MM.1S (cell line): ENCODE measurements at regions not wholly inside any gene's neighbourhood (a gene's known extent, or its start where the extent isn't known, plus 50 kb on each side); places are given as distances from the start of the nearest gene placed in this dataset.
"Not testable (repeated sequence)": the region's sequence is repeated elsewhere in the genome, so short reads cannot be mapped to it uniquely, and the experiment has no call there.

ENCODE experiments used
- DNase-seq: peaks from one replicate; pipeline ENCODE4 v3.0.0-alpha.2; 2015
- H2AFZ ChIP-seq: fragments of 300-600 bp; sonication (generic); 2 replicates; pipeline ENCODE4 v1.6.0; 2016; ENCODE audit warnings: antibody characterized with exemption, low read length
- H3F3A ChIP-seq: fragments of 300-600 bp; sonication (generic); 2 replicates; pipeline ENCODE4 v1.6.1; 2016; ENCODE audit warnings: mild to moderate bottlenecking, antibody characterized with exemption, low read length, moderate library complexity, mixed read lengths; ENCODE audit not compliant: insufficient read depth
- H3K27ac ChIP-seq: fragments of 300-600 bp; sonication (generic); 2 replicates; pipeline ENCODE4 v1.5.1; 2016; ENCODE audit warnings: mild to moderate bottlenecking, low read length
- H3K27me3 ChIP-seq: fragments of 300-600 bp; sonication (generic); replicated peaks from 2 replicates; pipeline ENCODE4 v1.6.0; 2016; ENCODE audit warnings: low read length; ENCODE audit not compliant: insufficient read depth
- H3K36me3 ChIP-seq: fragments of 300-600 bp; sonication (generic); replicated peaks from 2 replicates; pipeline ENCODE4 v1.6.1; 2016; ENCODE audit warnings: mild to moderate bottlenecking, low read length, mixed read lengths; ENCODE audit not compliant: insufficient read depth
- H3K4me1 ChIP-seq: fragments of 300-600 bp; sonication (generic); 2 replicates; pipeline ENCODE4 v1.6.1; 2016; ENCODE audit warnings: low read length, mixed read lengths
- H3K4me2 ChIP-seq: fragments of 300-600 bp; sonication (generic); 2 replicates; pipeline ENCODE4 v1.6.0; 2016; ENCODE audit warnings: low read depth, low read length
- H3K4me3 ChIP-seq: fragments of 300-600 bp; sonication (generic); 2 replicates; pipeline ENCODE4 v1.5.1; 2016; ENCODE audit warnings: low read length, mixed read lengths
- H3K79me2 ChIP-seq: fragments of 300-600 bp; sonication (generic); 2 replicates; pipeline ENCODE4 v1.6.1; 2016; ENCODE audit warnings: mixed run types, low read length, mixed read lengths
- H3K9ac ChIP-seq: fragments of 300-600 bp; sonication (generic); 2 replicates; pipeline ENCODE4 v1.6.1; 2016; ENCODE audit warnings: low read length, mixed read lengths
- H3K9me2 ChIP-seq: fragments of 300-600 bp; sonication (generic); replicated peaks from 2 replicates; pipeline ENCODE4 v1.6.1; 2016; ENCODE audit warnings: mild to moderate bottlenecking, low read length, mixed read lengths; ENCODE audit not compliant: insufficient read depth
- H3K9me3 ChIP-seq: fragments of 300-600 bp; sonication (generic); replicated peaks from 2 replicates; pipeline ENCODE4 v1.6.1; 2016; ENCODE audit warnings: mild to moderate bottlenecking, low read length, mixed read lengths; ENCODE audit not compliant: insufficient read depth
- H4K20me1 ChIP-seq: fragments of 300-600 bp; sonication (generic); 2 replicates; pipeline ENCODE4 v1.6.1; 2016; ENCODE audit warnings: mild to moderate bottlenecking, low read length, moderate library complexity, mixed read lengths; ENCODE audit not compliant: insufficient read depth
- EZH2 ChIP-seq: fragments of 300-600 bp; sonication (generic); optimal IDR thresholded peaks from 2 replicates; pipeline ENCODE3; 2017; ENCODE audit warnings: low read depth, mild to moderate bottlenecking, antibody characterized with exemption, low read length, mixed read lengths
- EZH2phosphoT487 ChIP-seq: fragments of 300-600 bp; sonication (generic); IDR thresholded peaks from 2 replicates; pipeline ENCODE4 v1.6.1; 2018; ENCODE audit warnings: antibody characterized with exemption, low read length
- TF ChIP-seq, protein P1 (sequence below): fragments of 300-600 bp; sonication (generic); IDR thresholded peaks from 2 replicates; pipeline ENCODE4 v1.5.1; 2016; ENCODE audit warnings: antibody characterized with exemption, low read length, mixed read lengths

DNA sequence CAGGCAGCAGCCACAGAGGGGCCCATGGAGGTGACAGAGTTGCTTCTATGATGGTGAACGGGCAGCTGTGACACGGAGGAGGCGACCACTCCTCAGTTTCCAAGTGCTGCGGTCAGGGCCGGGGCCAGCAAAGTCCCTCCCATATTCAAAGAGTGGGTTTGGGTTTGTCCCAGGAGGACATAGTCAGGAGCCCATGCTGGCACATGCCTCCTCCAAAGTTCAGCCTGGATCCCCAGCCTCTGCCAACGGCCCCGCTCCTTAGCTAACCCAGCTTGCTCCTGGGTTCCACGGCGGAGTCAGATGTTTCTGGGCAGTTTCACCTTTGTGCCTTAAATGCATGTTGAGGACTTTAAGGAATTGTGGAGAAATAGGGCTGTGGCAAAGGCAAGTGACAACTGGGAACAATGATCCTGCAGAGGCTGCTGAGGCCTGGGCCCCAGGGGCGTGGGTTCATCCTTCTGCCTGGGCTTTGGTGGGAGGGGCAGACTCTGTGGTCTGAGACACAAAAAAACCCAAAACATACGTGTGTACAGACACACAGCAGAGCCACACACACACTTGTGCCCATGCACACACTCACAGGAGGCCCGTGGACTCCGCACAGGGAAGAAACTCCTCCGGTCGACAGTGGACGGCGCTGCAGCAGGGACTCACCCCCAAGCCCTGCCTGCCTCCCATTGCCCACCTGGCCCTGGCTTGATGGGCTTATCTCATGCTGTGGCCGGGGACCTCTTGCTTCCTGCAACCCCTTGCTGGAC, 399.4 kb downstream of the TMEM121 start:
- DNase-seq, result no peak
- no peak overlapping the region for H3K4me3 ChIP-seq
- H2AFZ ChIP-seq, result no peak overlapping the region
- H4K20me1 ChIP-seq, result no peaks in the 10 kb centered on the region
- no peaks in the 10 kb centered on the region for H3K79me2 ChIP-seq
- no peak overlapping the region for H3K27ac ChIP-seq
- no peak overlapping the region for H3K4me2 ChIP-seq
- H3K9me3 ChIP-seq, result no peaks in the 10 kb centered on the region
- no peaks in the 10 kb centered on the region for H3K36me3 ChIP-seq
- H3F3A ChIP-seq, result no peaks in the 10 kb centered on the region
- H3K9me2 ChIP-seq, result no peaks in the 10 kb centered on the region
- H3K4me1 ChIP-seq, result no peaks in the 10 kb centered on the region
- H3K27me3 ChIP-seq, result no peaks in the 10 kb centered on the region
- H3K9ac ChIP-seq, result no peak overlapping the region
- TF ChIP-seq, protein P1, sequence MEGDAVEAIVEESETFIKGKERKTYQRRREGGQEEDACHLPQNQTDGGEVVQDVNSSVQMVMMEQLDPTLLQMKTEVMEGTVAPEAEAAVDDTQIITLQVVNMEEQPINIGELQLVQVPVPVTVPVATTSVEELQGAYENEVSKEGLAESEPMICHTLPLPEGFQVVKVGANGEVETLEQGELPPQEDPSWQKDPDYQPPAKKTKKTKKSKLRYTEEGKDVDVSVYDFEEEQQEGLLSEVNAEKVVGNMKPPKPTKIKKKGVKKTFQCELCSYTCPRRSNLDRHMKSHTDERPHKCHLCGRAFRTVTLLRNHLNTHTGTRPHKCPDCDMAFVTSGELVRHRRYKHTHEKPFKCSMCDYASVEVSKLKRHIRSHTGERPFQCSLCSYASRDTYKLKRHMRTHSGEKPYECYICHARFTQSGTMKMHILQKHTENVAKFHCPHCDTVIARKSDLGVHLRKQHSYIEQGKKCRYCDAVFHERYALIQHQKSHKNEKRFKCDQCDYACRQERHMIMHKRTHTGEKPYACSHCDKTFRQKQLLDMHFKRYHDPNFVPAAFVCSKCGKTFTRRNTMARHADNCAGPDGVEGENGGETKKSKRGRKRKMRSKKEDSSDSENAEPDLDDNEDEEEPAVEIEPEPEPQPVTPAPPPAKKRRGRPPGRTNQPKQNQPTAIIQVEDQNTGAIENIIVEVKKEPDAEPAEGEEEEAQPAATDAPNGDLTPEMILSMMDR, result no peak
- TF ChIP-seq EZH2phosphoT487 (no peak), EZH2 (no peak)

DNA sequence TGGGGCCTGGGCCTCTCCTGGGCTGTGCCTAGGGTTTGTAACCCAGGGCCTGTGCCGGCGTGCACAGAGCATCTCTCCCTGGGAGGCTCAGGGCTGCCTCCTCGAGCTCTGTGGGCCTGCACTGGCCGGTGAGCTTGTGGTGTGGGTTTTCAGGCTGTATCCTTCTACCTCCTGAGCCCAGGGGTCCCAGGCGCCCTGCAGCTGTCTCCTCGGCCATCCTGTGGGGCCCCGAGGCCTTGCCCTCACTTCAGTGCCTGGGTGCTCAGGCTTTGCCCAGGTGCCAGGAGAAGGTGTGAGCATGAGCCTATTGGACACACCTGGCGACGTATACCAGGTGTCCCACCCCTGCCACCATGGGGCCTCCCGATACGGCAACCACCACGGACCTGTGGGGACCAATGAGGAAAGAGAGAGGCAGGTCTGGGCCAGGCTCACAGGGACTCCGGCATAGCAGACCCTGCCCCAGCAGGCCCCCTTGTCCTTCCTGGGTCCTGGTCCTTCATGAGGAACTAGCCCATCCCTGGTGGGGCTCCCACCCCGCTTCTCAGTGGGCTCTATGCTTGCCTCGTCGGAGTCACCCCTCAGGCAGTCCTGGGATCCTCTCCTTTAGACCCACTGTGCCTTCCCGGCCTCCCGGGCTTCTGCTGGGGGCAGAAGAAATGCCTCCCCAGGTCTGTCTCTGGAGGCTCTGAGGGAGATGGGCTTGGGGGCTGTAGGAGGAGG, 400.2 kb downstream of the TMEM121 start:
- no peak for DNase-seq
- no peak overlapping the region for H3K9ac ChIP-seq
- H3K4me2 ChIP-seq, result no peak overlapping the region
- H3K27ac ChIP-seq, result no peak overlapping the region
- H3F3A ChIP-seq, result no peaks in the 10 kb centered on the region
- H3K9me2 ChIP-seq, result no peaks in the 10 kb centered on the region
- no peaks in the 10 kb centered on the region for H4K20me1 ChIP-seq
- no peaks in the 10 kb centered on the region for H3K4me1 ChIP-seq
- TF ChIP-seq EZH2phosphoT487, result no peak
- TF ChIP-seq, protein P1, result no peak
- no peak for TF ChIP-seq EZH2
- no peak overlapping the region for H3K4me3 ChIP-seq
- H3K27me3 ChIP-seq, result no peaks in the 10 kb centered on the region
- H2AFZ ChIP-seq, result no peak overlapping the region
- H3K79me2 ChIP-seq, result no peaks in the 10 kb centered on the region
- no peaks in the 10 kb centered on the region for H3K9me3 ChIP-seq
- H3K36me3 ChIP-seq, result no peaks in the 10 kb centered on the region

DNA sequence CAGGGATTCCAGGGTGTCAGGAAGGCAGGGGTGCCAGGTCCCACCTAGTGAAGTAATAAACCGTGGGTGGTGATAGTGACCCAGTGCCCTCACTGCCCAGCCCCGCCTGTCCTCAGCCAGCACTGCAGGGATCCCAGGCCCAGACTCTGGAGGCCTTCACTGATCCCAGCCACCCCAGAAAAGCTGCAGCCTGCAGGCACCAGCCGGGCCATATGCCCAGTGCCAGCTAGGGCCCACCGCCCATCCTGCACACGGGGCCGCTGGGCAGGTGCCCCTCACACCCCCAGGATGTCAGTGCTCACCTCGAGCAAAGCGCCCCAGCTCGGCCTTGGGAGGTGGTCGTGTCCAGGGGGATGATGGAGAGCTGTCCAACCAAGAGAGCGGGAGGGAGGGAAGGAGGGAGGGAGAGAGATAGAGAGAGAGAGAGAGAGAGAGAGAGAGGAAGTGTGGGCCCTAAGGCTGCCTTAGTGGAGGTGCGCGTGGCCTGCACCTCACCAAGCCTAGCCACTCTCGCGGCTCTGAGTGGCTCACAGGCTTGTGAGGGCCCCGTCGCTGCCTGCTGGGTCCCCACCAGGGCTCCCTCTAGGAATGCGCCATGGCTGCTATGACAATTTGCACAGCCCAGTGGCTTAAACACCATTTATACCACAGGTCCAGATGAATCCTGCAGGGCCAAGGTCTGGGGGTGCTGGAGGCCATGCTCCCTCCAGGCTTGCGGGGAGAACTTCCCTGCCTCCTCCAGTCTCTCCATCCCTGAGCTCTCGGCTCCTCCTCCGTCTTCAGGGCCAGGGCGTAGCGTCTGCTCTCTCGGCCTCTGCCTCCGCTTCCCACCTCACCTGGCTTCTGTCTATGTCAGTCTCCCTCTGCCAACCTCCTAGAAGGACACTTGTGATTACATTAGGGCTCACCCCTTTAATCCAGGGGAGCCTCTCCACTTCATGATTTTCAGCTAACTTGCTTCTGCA, 401.0 kb downstream of the TMEM121 start:
- Histone ChIP-seq H3K9ac (no peak overlapping the region), H3K36me3 (no peaks in the 10 kb centered on the region), H3K79me2 (no peaks in the 10 kb centered on the region), H3F3A (no peaks in the 10 kb centered on the region), H4K20me1 (no peaks in the 10 kb centered on the region), H3K4me3 (no peak overlapping the region), H3K27me3 (no peaks in the 10 kb centered on the region), H3K9me2 (no peaks in the 10 kb centered on the region), H2AFZ (no peak overlapping the region), H3K4me2 (no peak overlapping the region), H3K9me3 (no peaks in the 10 kb centered on the region), H3K27ac (no peak overlapping the region), H3K4me1 (no peaks in the 10 kb centered on the region)
- DNase-seq, result no peak
- TF ChIP-seq EZH2phosphoT487 (no peak), EZH2 (no peak)
- TF ChIP-seq, protein P1, result no peak

DNA sequence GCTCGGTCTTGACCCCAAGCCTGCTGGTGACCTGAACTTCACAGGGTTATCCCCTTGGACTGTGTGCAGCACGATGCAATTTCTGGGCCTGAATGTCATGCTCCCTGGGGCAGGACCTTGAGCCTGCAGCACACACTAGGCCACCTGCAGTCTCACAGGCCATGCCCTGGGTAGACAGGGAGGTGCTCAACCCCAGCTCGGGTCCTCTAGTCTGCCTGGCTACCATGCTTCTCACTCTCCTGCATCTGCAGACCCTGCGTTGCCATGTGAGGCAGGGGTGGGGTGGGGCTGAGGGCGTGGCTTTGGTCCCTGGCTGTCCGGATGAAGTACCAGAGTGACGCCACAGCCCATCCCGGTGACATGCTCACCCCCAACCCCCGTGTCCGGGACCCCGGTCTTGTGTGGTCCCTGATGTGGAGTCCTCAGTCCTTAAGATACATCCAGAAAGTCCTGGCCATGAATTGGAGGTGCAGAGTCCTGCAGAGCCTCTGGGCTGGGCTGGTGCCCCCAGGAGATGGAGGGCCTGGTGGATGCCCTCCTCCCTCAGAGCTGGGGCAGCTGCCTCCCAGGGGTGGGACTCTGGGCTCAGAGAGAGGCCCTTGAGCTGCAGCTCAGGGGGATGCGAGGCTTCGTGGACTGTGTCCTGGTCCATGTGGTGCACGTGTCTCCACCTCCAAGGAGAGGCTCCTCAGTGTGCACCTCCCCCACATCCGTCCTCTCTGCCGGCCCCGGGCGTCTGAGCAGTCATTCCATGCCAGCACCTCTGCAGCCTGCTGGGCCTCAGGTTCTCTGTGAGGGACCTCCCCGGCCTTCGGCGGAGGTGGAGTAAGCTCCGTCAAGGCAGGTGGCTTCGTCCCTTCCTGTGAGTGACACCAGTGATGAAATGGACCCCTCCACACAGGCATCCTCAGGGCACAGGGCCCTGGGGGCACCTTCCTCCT, 402.1 kb downstream of the TMEM121 start:
- not testable (repeated sequence) for H2AFZ ChIP-seq, H3K27me3 ChIP-seq, H3K9me2 ChIP-seq, H3K4me2 ChIP-seq, H3K4me1 ChIP-seq, H4K20me1 ChIP-seq, H3K4me3 ChIP-seq, H3K9me3 ChIP-seq, H3K79me2 ChIP-seq, H3K36me3 ChIP-seq, H3K27ac ChIP-seq, H3K9ac ChIP-seq, DNase-seq, H3F3A ChIP-seq
